SK-N-SH (cell line): ENCODE measurements at regions not wholly inside any gene's neighbourhood (a gene's known extent, or its start where the extent isn't known, plus 50 kb on each side); places are given as distances from the start of the nearest gene placed in this dataset.

ENCODE experiments used
- CTCF ChIP-seq: fragments of 200-600 bp; sonication (generic); IDR thresholded peaks from 2 replicates; pipeline ENCODE4 v1.6.1; 2017; ENCODE audit warnings: antibody characterized with exemption, mild to moderate bottlenecking, moderate library complexity
- EP300 ChIP-seq, 2 experiments: IDR thresholded peaks; 2 replicates each; pipeline versions ENCODE4 v1.4.0 to v1.6.1; 2012; ENCODE audit warnings: borderline replicate concordance in 1 of 2, low read depth in 1 of 2, low read length in 1 of 2
- EZH2phosphoT487 ChIP-seq: fragments of 200-600 bp; sonication (generic); IDR thresholded peaks from 2 replicates; pipeline ENCODE4 v1.6.1; 2017; ENCODE audit warnings: low read depth, mixed run types, mild to moderate bottlenecking, antibody characterized with exemption, moderate library complexity, borderline replicate concordance
- FOSL2 ChIP-seq: IDR thresholded peaks from 2 replicates; pipeline ENCODE4 v1.4.0; 2012; ENCODE audit warnings: low read depth, mild to moderate bottlenecking, moderate library complexity, borderline replicate concordance
- FOXJ3 ChIP-seq: sonication (generic); formaldehyde crosslinking; IDR thresholded peaks from 2 replicates; pipeline ENCODE4 v1.5.1; 2020; ENCODE audit warnings: mild to moderate bottlenecking, missing genetic modification reagents
- GATA2 ChIP-seq: sonication (generic); formaldehyde crosslinking; IDR thresholded peaks from 2 replicates; pipeline ENCODE4 v1.5.0; 2020; ENCODE audit warnings: mild to moderate bottlenecking, missing genetic modification reagents
- POLR2AphosphoS5 ChIP-seq: IDR thresholded peaks from 2 replicates; pipeline ENCODE4 v1.6.1; 2012; ENCODE audit warnings: low read depth, low read length
- RAD21 ChIP-seq: IDR thresholded peaks from 2 replicates; pipeline ENCODE4 v1.6.1; 2012; ENCODE audit warnings: mild to moderate bottlenecking, low read length
- REST ChIP-seq: IDR thresholded peaks from 2 replicates; pipeline ENCODE4 v1.6.1; 2012; ENCODE audit warnings: mild to moderate bottlenecking, low read depth, low read length, moderate library complexity
- RFX5 ChIP-seq: IDR thresholded peaks from 2 replicates; pipeline ENCODE4 v1.6.1; 2012; ENCODE audit warnings: mild to moderate bottlenecking, improper control_type of control experiment, low read length
- RXRA ChIP-seq: IDR thresholded peaks from 2 replicates; pipeline ENCODE4 v1.4.0; 2012; ENCODE audit warnings: low read depth, mild to moderate bottlenecking, borderline replicate concordance
- SMC3 ChIP-seq: IDR thresholded peaks from 2 replicates; pipeline ENCODE4 v1.6.1; 2012; ENCODE audit warnings: low read depth, low read length, improper control_type of control experiment
- USF1 ChIP-seq: IDR thresholded peaks from 2 replicates; pipeline ENCODE4 v1.4.0; 2012; ENCODE audit warnings: low read depth, borderline replicate concordance
- USF2 ChIP-seq: fragments of 150-350 bp; IDR thresholded peaks from 2 replicates; pipeline ENCODE4 v1.6.1; 2017; ENCODE audit warnings: antibody characterized with exemption, low read length, low read depth, borderline replicate concordance

- TF ChIP-seq SMC3 (no peak), CTCF (no peak), USF2 (no peak), FOSL2 (no peak), FOXJ3 (CRISPR knock-in tag) (no peak), RXRA (no peak), EP300 (IDR thresholded peaks at IDR 0.05; ENCODE audit: borderline replicate concordance in 1 of 2, low read depth in 1 of 2, low read length in 1 of 2) (no peak), USF1 (no peak), RAD21 (no peak), GATA2 (CRISPR knock-in tag) (no peak), EZH2phosphoT487 (no peak), RFX5 (no peak), POLR2AphosphoS5 (no peak), REST (no peak)
Measured at GRCh38 chr12:107311682-107312081, 218.3 kb upstream of the CRY1 start.
